PC-9 (cell line): ENCODE measurements at regions not wholly inside any gene's neighbourhood (a gene's known extent, or its start where the extent isn't known, plus 50 kb on each side); places are given as distances from the start of the nearest gene placed in this dataset.
A peak's percentile ranks its signal among the peaks of the same experiment; 100 is the strongest.

Experiments used
- BruUV-seq: library from RNA; stranded (reverse); fragments of 400-500 nt; replicated peaks from 2 replicates; lab custom pipeline; 2021; lab: Mats Ljungman, UMichigan
- CTCF ChIA-PET: fragments of 300-600 bp; sonication (Branson Sonifier 250); formaldehyde crosslinking; loops from one replicate; lab custom pipeline; 2022; ENCODE audit warnings: antibody characterized with exemption; lab: Charles Lee
- POLR2A ChIA-PET: fragments of 300-600 bp; sonication (Branson Sonifier 250); formaldehyde crosslinking; loops from one replicate; lab custom pipeline; 2022; ENCODE audit warnings: antibody characterized with exemption; ENCODE audit not compliant: unreplicated experiment; lab: Charles Lee
- DNase-seq, 2 experiments: peaks; one replicate each; pipeline versions ENCODE4 v3.0.0 to v3.0.0-alpha.2; 2015 to 2022; ENCODE audit warnings: mixed read lengths in 1 of 2
- H2AFZ ChIP-seq: fragments of 200-600 bp; sonication (generic); 2 replicates; pipeline ENCODE4 v1.8.1; 2017; ENCODE audit warnings: antibody characterized with exemption
- H3F3A ChIP-seq: fragments of 200-600 bp; sonication (generic); 2 replicates; pipeline ENCODE4 v1.8.1; 2017; ENCODE audit warnings: antibody characterized with exemption, mild to moderate bottlenecking, low read depth; ENCODE audit not compliant: insufficient read depth
- H3K27ac ChIP-seq: fragments of 200-600 bp; sonication (generic); 2 replicates; pipeline ENCODE4 v1.6.1; 2016; ENCODE audit warnings: mixed run types
- H3K27me3 ChIP-seq: fragments of 200-600 bp; sonication (generic); 2 replicates; pipeline ENCODE4 v1.6.1; 2016; ENCODE audit warnings: low read depth, mixed run types; ENCODE audit not compliant: insufficient read depth
- H3K36me3 ChIP-seq: fragments of 200-600 bp; sonication (generic); 2 replicates; pipeline ENCODE4 v1.6.1; 2016; ENCODE audit warnings: low read depth, mixed run types
- H3K4me1 ChIP-seq: fragments of 200-600 bp; sonication (generic); replicated peaks from 2 replicates; pipeline ENCODE4 v1.6.1; 2016; ENCODE audit warnings: mixed run types; ENCODE audit not compliant: insufficient read depth
- H3K4me2 ChIP-seq: fragments of 200-600 bp; sonication (generic); 2 replicates; pipeline ENCODE4 v1.6.1; 2017; ENCODE audit warnings: mixed run types
- H3K4me3 ChIP-seq: fragments of 200-600 bp; sonication (generic); 2 replicates; pipeline ENCODE4 v1.6.1; 2016; ENCODE audit warnings: mixed run types
- H3K79me2 ChIP-seq: fragments of 200-600 bp; sonication (generic); 2 replicates; pipeline ENCODE4 v1.6.1; 2017; ENCODE audit warnings: low read depth, mixed run types
- H3K9me2 ChIP-seq: fragments of 200-600 bp; sonication (generic); 2 replicates; pipeline ENCODE4 v1.8.1; 2017; ENCODE audit warnings: mild to moderate bottlenecking; ENCODE audit not compliant: insufficient read depth
- H3K9me3 ChIP-seq: fragments of 200-600 bp; sonication (generic); 2 replicates; pipeline ENCODE4 v1.8.1; 2016; ENCODE audit warnings: low read depth; ENCODE audit not compliant: insufficient read depth
- H4K20me1 ChIP-seq: fragments of 200-600 bp; sonication (generic); 2 replicates; pipeline ENCODE4 v1.8.1; 2017; ENCODE audit not compliant: insufficient read depth
- EZH2 ChIP-seq: fragments of 200-600 bp; sonication (generic); IDR thresholded peaks from 2 replicates; pipeline ENCODE4 v1.8.0; 2017; ENCODE audit warnings: antibody characterized with exemption, low read depth
- intact Hi-C: fragments of 100-400 bp; cut with micrococcal nuclease; formaldehyde crosslinking; loops from one replicate; pipeline ENCODE4 v1.10.0; 2022; ENCODE audit not compliant: unreplicated experiment
- TF ChIP-seq, protein P1 (sequence below): fragments of 200-600 bp; sonication (generic); conservative IDR thresholded peaks from 2 replicates; pipeline ENCODE4 v1.6.1; 2017; ENCODE audit warnings: mixed run types, antibody characterized with exemption, mild to moderate bottlenecking, moderate library complexity

DNA sequence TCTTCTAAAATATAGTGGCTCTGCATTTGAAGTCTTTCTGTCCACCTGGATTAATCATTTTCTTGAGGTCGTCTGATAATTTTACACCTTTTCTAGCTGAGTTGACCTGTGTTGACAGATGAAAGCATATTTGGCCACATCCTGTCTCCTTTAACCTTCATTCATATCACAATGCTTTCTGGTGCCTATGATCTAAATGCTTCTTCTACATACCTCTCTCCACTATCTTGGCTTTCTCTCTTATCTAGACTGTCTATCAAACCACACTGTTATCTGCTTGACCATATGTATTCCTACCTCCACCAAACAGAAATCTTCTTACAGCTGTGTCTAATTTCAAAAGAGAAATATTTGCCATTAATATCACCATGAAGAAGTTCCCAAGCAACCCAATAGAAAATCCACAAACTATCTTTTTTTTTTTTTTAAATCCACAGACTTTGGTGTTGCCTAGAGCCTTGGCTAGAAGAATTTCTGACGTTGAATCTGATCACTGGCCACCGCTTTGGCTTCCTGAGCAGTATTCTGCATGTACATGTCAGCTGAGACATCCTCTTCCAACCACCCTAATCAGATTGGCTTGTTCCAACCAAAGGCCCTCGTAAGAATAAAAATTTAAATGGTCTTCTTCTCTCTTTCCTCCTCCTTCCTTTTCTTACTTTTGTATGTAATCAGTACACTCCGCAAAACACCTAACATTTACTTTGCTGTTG is 66.3 kb upstream of the SP4 start:
- Histone ChIP-seq H3K4me3 (no peak overlapping the region), H3K36me3 (no peaks in the 10 kb centered on the region), H3K9me2 (no peaks in the 10 kb centered on the region), H3K4me1 (peaks cover 15% of the 10 kb centered on the region), H3F3A (peaks cover 14% of the 10 kb centered on the region), H3K79me2 (no peaks in the 10 kb centered on the region), H3K27me3 (no peaks in the 10 kb centered on the region), H3K4me2 (no peak overlapping the region), H2AFZ (no peak overlapping the region), H3K27ac (no peak overlapping the region), H3K9me3 (peaks cover 13% of the 10 kb centered on the region; the same call in 1 of the 2 replicates), H4K20me1 (no peaks in the 10 kb centered on the region)
- intact Hi-C loops, result loop anchor here (10.0 kb wide), 1 partner anchor 143 kb away; no protein-coding TSS in a partner anchor
- no peak for TF ChIP-seq EZH2
- TF ChIP-seq, protein P1, sequence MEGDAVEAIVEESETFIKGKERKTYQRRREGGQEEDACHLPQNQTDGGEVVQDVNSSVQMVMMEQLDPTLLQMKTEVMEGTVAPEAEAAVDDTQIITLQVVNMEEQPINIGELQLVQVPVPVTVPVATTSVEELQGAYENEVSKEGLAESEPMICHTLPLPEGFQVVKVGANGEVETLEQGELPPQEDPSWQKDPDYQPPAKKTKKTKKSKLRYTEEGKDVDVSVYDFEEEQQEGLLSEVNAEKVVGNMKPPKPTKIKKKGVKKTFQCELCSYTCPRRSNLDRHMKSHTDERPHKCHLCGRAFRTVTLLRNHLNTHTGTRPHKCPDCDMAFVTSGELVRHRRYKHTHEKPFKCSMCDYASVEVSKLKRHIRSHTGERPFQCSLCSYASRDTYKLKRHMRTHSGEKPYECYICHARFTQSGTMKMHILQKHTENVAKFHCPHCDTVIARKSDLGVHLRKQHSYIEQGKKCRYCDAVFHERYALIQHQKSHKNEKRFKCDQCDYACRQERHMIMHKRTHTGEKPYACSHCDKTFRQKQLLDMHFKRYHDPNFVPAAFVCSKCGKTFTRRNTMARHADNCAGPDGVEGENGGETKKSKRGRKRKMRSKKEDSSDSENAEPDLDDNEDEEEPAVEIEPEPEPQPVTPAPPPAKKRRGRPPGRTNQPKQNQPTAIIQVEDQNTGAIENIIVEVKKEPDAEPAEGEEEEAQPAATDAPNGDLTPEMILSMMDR, result no peak
- no TSS peak for BruUV-seq
- DNase-seq, result no peak
- POLR2A ChIA-PET, result no interaction called here
- CTCF ChIA-PET, result no interaction called here

- peaks cover 20% of the 10 kb centered on the region for H3F3A ChIP-seq
- no peak overlapping the region for H3K4me2 ChIP-seq
- intact Hi-C loops, result loop anchor here (10.0 kb wide), 1 partner anchor 140 kb away; no protein-coding TSS in a partner anchor
- no peak overlapping the region for H3K27ac ChIP-seq
- H3K4me3 ChIP-seq, result no peak overlapping the region
- H3K27me3 ChIP-seq, result no peaks in the 10 kb centered on the region
- no peaks in the 10 kb centered on the region for H3K36me3 ChIP-seq
- ChIA-PET POLR2A (no interaction called here), CTCF (no interaction called here)
- DNase-seq, result peak in 1 of 2 experiments; percentile 55
- H3K4me1 ChIP-seq, result peaks cover 23% of the 10 kb centered on the region
- no peak overlapping the region for H2AFZ ChIP-seq
- no peaks in the 10 kb centered on the region for H3K9me2 ChIP-seq
- BruUV-seq, result no TSS peak
- peaks cover 13% of the 10 kb centered on the region; the same call in 1 of the 2 replicates for H3K9me3 ChIP-seq
- H3K79me2 ChIP-seq, result no peaks in the 10 kb centered on the region
- H4K20me1 ChIP-seq, result no peaks in the 10 kb centered on the region
- TF ChIP-seq, protein P1, result no peak
- no peak for TF ChIP-seq EZH2
Observed at GRCh38 chr7:21364801-21365271, 63.0 kb upstream of the SP4 start.

DNA sequence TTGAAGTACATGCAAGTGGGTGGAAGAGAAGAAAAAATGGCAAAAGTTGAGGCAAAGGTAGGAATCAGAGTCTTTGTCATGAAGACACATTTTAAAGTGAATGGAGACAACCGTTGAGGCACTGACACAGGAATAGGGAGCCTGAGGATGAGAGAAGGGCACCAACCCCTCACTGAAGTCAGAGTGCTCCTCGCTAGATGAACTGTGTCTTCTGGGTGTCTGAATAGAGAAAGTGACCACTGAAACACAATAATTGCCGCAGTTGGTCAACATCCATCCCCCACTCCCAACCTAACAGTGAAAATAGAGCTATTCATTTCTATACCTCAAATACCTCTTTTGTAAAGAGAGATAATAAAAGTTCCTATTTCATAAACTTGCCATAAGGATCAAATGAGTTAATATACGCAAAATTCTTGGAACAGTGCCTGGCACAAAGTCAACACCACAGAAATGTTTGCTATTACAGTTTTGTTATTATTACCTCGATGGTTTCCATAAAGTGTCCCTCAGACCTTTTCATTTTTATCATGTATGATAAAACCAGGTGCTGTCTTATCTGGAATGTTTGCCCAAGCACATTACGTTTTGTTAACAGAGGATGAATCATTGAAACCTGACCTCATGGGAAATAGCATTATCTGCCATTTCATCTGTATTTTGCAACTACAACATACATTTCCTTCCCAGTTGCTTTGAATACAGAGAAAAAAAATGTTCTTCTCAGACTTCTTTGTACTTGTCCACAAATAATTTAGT is 61.8 kb upstream of the SP4 start:
- H3K9me2 ChIP-seq, result no peaks in the 10 kb centered on the region
- no peak overlapping the region for H2AFZ ChIP-seq
- no peaks in the 10 kb centered on the region for H4K20me1 ChIP-seq
- ChIA-PET POLR2A (interaction anchor here (0.6 kb wide), 1 partner anchor 62 kb away, joined by 6 read pairs; the partner anchor contains the start of gene SP4), CTCF (no interaction called here)
- no peaks in the 10 kb centered on the region for H3K27me3 ChIP-seq
- H3K4me2 ChIP-seq, result peak overlapping the region; percentile 47
- TF ChIP-seq, protein P1, result no peak
- TF ChIP-seq EZH2, result no peak
- intact Hi-C loops, result loop anchor here (1.0 to 10.0 kb wide), 2 partner anchors 61 to 139 kb away; no protein-coding TSS in a partner anchor
- peaks cover 13% of the 10 kb centered on the region; the same call in 1 of the 2 replicates for H3K9me3 ChIP-seq
- no TSS peak for BruUV-seq
- peaks cover 23% of the 10 kb centered on the region for H3K4me1 ChIP-seq
- peak; percentile 20 to 99 for DNase-seq
- peaks cover 20% of the 10 kb centered on the region for H3F3A ChIP-seq
- no peaks in the 10 kb centered on the region for H3K79me2 ChIP-seq
- no peak overlapping the region for H3K4me3 ChIP-seq
- H3K36me3 ChIP-seq, result no peaks in the 10 kb centered on the region
- H3K27ac ChIP-seq, result peak overlapping the region; percentile 45
